Epidermal melanocyte (primary cell): ENCODE measurements at regions not wholly inside any gene's neighbourhood (a gene's known extent, or its start where the extent isn't known, plus 50 kb on each side); places are given as distances from the start of the nearest gene placed in this dataset.

Experiments
- DNase-seq: peaks from one replicate; pipeline ENCODE4 v3.0.0; 2011; ENCODE audit warnings: low spot score; ENCODE audit not compliant: insufficient read length

GRCh38 chr2:129711816-129712675 lies 267.4 kb upstream of the RAB6C start:
- DNase-seq: no peak

- DNase-seq: no peak
These were observed 266.8 kb upstream of the RAB6C start for GRCh38 chr2:129712676-129712985.

DNA sequence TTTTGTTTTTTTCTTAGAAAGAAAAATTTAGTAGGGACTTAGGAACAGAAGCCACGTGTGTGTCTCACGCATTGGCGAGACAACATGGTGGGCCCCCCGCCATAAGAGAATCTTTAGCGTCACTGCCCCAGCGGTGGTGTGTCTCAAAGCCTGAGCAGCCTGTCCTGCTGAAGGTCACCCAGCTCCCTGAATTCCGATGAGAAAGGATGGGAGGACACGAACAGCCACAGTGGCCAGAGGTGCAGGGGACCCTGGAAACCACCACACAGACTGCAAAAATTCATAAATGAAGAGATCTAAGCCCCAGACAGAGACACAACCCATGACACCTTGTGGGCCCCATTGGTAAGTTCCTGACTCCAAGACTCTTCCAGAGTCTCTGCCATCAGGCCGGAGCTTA lies 266.1 kb upstream of the RAB6C start:
- DNase-seq: no peak

DNA sequence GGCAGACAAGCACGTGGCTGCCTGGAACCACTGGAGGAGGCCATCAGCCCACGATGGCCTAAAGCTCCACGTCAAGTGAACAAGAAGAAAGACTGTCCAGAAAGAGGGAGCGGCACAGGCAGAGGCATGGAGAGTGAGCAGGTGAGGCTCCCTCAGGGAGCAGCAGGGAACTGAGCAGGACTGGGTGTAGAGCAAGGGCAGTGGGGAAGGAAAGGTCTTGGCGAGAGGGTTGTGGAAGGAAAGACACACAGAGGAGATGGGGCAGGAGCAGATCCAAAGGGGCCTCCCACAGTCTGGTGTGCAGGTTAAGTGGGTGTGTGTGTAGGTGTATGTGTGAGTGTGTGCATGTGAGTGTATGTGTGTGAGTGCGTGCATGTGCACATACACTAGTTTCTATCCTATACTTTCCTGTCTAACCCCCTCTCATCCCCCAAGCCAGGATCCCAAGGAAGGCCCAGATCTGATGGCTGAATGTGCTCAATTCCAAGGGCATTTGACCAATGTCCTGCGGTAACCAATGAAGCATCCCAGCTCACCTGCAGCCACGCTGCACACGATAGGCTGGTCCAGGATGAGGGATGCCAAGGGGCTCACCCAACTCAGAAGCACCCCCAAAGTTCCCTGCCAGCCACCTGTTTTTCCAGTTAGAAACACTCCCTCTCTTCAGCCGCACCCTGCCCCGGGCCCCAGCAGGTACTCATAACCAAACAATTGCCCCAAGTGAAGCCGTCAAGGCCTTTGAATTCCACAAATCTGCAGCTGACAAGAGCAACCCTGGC lies 262.5 kb upstream of the RAB6C start:
- DNase-seq: no peak

GRCh38 chr2:129717560-129718130 lies 261.8 kb upstream of the RAB6C start:
- DNase-seq: no peak

- DNase-seq: no peak
These were observed 260.1 kb upstream of the RAB6C start for GRCh38 chr2:129719335-129719734.

GRCh38 chr2:129720360-129720759 lies 259.1 kb upstream of the RAB6C start:
- no peak for DNase-seq

DNA sequence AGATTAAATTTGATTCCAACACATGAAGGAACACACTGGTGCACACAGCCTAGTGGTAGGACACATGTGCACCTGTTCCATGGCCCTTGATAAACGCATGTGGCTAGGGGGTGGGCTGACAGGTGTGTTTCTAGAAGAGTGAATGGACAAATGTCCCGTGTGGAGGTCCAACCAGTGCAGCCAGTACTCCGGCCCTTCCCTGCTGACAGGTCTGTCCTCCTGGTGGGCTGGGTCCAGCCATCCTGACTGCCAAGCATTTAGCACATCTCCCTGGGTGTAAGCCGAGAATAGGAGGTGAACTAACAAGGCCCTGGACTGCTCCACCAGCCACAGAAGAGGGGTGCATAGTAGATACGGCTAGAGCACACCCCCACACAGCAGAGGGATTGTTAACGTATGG lies 258.7 kb upstream of the RAB6C start:
- DNase-seq: no peak

DNA sequence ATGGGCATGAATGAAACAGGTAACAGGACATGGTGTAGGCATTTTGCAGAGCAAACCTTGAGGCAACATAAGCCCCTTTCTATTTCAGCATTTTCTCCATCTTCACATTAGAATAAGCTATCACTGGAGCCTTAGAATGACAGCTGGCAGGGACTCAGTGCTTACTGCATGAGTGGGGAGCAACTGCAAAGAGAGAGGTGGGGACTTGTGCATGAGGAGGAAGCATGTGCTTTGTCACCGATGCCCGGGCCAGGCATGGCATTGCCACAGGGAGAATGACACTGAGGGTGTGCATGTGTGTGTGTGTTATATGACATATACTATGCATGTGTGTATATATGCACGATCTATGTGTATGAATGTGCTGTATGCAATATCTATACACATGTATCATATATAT lies 258.2 kb upstream of the RAB6C start:
- no peak for DNase-seq

- DNase-seq: no peak
These were observed 257.6 kb upstream of the RAB6C start for GRCh38 chr2:129721846-129722245.

DNA sequence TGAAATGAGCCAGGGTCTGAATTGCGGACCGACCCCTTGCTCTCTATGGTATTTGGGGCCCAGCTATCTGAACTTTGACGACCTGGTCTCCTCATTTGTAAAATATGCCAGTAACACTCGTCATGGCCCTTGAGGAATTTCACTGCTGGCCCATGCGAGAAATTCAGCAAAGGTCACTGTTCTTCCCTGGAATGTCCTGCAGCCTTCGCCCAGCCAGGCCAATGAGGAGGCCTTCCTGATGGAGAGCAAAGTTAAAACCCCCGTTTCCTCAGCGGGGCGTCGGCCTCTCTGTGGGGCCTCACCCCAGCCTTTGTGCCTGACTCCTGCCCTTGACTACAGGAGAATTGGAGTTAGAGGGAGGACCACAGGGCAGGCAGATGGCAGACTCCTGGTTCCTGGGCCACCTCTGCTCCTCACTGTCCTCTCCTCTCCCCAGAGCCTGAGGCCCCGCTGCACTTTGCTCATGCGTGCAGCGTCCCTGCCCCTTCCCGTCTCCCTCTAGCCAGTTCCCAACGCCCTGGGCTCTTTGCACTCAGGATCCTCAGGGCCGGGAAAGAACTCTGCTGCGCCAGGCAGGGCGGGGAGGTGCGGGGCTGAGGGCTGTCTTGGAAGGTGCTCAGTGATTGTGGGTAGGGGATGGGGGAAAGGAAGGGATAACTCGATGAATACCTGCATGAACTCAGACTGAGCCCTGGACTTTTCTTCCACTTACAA lies 257.0 kb upstream of the RAB6C start:
- DNase-seq: no peak

DNA sequence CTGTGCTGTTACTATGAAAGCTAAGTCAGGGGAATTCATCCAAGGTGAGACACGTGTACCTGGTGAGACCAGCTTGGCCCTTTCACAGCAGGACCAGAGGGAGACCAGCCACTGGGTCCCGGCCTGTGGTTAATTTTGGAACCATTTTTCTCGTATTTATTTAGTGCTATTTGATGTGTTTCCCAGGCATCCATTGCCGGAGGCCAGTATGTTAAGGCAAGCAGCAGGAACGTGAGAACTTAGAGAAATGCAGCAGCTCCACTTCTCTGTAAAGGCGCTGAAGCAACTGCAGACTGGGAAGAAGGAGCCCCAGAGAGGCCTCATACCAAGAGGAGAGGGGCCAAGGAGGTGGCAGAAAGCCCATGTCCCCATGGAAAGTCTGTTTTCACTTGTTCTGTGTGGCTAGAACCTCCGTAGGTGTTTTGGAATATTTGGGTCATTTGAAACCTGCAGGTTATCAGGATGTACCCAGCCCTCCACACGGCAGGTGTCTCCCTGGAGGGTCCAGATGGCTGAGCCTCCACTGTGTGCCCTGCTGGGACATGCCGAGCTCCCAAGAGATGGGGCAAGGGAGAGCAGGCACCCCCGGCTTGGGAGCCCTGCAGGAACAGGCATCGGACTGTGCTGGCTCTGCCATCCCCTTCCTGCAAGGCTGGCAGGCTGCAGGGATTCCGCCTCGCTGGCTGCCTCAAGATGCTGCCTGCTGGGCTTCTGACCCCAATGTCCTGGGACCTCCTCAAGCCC lies 256.0 kb upstream of the RAB6C start:
- no peak for DNase-seq

DNA sequence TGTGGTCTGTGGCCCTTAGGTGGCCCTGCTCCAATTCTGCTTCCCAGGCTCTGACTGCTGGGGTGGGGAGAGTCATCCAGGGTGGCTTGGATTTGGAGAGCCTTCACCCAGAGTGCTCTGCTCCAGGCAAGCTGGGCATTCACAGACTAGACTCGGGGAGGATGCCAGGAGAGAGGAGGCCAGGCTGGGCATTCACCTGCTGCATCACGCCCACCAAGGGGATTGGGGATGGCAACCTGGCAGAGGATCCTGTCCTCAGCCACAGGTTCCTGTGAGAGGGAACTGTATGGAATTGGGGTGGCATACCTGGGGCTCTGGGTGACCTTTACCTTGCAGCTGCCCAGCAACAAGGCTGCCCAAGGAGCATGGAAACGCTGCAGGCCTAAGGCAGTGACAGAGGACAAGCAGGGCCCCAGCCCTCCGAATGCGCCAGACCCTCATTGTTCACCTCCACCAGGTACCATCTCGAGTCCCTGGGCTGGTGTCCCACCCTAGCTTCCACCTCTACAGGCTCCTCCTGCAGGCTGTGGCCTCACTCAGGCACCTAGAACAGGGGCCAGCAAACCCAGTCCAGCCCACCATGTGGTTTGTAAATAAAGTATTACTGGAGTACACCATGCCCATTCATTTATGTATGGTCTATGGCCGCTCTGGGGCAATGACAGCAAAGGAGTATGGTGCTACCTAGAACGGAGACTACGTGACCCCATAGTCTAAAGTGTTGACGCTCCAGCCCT lies 255.3 kb upstream of the RAB6C start:
- DNase-seq: no peak

- no peak for DNase-seq
These were observed 253.2 kb upstream of the RAB6C start for GRCh38 chr2:129726216-129726615.

DNA sequence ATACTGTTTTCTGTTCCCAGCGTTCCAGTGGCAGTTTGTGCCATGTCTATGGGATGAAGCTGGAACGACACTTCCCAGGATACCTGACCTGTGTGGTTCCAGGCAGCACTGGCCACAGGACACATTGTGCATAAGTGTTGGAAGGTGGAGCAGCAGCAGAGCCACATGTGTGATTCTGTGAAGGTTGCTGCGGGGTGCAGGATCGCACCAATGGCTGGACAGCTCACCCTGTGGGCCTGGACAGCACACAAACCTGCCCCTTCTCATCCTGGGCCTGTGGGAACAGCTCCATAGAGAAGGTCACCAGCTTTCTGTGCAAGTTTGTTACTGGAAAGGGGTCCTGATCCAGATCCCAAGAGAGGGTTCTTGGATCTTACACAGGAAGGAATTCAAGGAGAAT lies 252.2 kb upstream of the RAB6C start:
- no peak for DNase-seq

DNA sequence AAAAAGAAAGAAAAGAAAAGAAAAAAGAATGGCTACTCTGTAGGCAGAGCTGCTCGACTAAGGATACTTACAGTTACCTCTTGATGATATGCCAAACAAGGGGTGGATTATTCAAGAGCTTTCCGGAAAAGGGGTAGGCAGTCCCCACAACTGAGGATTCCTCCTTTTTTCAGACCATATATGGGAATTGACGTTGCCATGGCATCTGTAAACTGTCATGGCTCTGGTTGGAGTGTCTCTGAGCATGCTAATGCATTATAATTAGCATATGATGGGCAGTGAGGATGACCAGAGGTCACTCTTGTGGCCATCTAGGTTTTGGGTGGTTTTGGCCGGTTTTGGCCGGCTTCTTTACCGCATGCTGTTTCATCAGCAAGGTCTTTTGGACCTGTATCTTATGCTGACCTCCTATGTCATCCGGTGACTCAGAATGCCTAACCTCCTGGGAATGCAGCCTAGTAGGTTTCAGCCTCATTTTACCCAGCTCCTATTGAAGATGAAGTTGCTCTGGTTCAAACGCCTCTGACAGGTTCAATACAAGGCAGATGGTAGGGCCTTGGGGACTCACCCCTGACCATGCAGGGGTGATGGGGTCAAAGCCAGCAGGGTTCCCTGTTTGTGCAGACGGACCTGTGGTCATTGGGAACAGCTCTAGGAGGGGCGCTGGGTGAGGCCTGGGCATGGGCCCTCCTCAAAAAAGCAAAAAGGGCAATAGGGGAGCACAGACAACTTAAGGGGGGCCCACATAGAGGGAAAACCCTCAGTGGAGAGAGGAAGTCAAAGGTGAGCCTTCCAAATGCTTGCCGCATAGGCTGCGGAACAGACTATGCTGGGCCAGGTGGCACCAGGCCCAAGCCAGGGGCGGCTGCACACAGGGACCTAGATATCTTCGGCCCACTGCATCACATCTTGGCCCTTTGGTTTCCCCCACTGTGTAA lies 251.2 kb upstream of the RAB6C start:
- no peak for DNase-seq

DNA sequence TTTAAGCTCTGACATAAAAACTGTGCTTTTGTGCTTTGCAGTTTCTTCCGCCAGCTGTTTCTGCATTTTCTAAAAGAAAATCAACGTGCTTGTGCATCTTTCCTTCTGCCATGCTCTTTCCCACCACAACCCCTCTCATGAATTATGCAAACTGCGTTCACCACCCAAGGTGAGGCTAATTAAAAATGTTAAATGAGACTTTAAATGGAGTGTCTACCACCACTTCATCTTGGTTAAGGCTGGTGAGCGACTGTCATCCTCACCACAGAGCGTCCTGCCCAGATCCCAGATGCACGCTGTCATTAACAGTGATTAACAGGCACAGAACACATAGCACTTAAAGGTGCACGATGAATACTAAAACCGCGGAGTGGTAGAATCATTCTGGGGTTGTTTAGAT lies 250.5 kb upstream of the RAB6C start:
- no peak for DNase-seq

- no peak for DNase-seq
These were observed 249.8 kb upstream of the RAB6C start for GRCh38 chr2:129729646-129730045.

DNA sequence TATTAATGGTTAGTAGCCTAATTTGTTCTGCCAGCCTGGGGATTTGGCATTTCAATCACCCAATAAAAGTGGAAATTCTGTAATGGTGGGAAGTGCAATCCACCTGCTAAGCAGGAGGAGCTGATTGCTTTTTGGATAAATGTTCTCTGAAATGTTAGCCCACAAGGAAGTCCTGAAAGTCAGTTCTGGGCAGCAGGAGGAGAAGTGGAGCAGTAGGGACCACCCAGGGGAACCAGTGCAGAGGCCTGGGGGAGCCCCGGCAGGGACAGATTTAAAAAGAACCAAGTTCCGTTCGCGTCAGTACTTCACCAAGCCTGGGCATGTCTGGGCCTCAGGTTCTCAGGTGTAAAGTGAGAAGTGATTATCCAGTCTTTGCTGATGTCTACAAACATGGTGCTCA lies 248.5 kb upstream of the RAB6C start:
- DNase-seq: no peak
